AG04450 (cell line): ENCODE measurements at regions not wholly inside any gene's neighbourhood (a gene's known extent, or its start where the extent isn't known, plus 50 kb on each side); places are given as distances from the start of the nearest gene placed in this dataset.

Experiments used
- CTCF ChIA-PET: fragments of 300-600, 350-600 bp; formaldehyde crosslinking; extraction: SDS; loops from one replicate; lab custom pipeline; 2022; ENCODE audit warnings: antibody characterized with exemption, inconsistent platforms; lab: Charles Lee
- POLR2A ChIA-PET: fragments of 350-600 bp; formaldehyde crosslinking; extraction: SDS; loops from one replicate; lab custom pipeline; 2021; ENCODE audit warnings: antibody characterized with exemption, inconsistent platforms; lab: Yijun Ruan, JAX
- DNase-seq: peaks from one replicate; pipeline ENCODE4 v3.0.0-alpha.2; 2011; ENCODE audit warnings: low read depth, low spot score
- H3K27ac ChIP-seq: one replicate; pipeline ENCODE4 v1.5.1; 2012; ENCODE audit warnings: low read depth, low read length, control low read depth
- H3K27me3 ChIP-seq: one replicate; pipeline ENCODE4 v1.6.0; 2012; ENCODE audit warnings: low read length; ENCODE audit not compliant: control insufficient read depth, insufficient read depth
- H3K4me3 ChIP-seq: 2 replicates; pipeline ENCODE4 v1.5.1; 2011; ENCODE audit warnings: mild to moderate bottlenecking, low read depth, low read length, control low read depth
- H3K9me3 ChIP-seq: 2 replicates; pipeline ENCODE4 v1.5.1; 2012; ENCODE audit warnings: low read length; ENCODE audit not compliant: control insufficient read depth, insufficient read depth
- TF ChIP-seq, protein P1 (sequence below): IDR thresholded peaks from 2 replicates; pipeline ENCODE4 v1.5.1; 2011; ENCODE audit warnings: low read depth, low read length, control low read depth, inconsistent platforms

DNA sequence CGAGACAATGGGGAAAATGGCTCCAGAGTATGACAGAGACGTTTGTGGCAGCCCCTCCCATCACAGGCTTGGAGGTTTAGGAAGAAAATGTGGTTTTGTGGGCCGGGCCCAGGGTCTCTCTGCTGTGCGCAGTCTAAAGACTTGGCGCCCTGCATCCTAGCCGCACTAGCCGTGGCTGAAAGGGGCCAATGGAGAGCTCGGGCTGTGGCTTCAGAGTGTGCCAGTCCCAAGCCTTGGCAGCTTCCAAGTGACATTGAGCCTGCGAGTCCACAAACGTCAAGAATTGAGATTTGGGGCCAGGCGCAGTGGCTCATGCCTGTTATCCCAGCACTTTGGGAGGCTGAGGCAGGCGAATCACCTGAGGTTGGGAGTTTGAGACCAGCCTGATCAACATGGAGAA lies 513.1 kb downstream of the PCDH17 start:
- POLR2A ChIA-PET: no interaction called here
- Histone ChIP-seq H3K27me3 (no peaks in the 10 kb centered on the region), H3K4me3 (no peak overlapping the region), H3K27ac (no peak overlapping the region), H3K9me3 (peaks cover 19% of the 10 kb centered on the region)
- no peak for DNase-seq
- CTCF ChIA-PET: no interaction called here
- TF ChIP-seq, protein P1, sequence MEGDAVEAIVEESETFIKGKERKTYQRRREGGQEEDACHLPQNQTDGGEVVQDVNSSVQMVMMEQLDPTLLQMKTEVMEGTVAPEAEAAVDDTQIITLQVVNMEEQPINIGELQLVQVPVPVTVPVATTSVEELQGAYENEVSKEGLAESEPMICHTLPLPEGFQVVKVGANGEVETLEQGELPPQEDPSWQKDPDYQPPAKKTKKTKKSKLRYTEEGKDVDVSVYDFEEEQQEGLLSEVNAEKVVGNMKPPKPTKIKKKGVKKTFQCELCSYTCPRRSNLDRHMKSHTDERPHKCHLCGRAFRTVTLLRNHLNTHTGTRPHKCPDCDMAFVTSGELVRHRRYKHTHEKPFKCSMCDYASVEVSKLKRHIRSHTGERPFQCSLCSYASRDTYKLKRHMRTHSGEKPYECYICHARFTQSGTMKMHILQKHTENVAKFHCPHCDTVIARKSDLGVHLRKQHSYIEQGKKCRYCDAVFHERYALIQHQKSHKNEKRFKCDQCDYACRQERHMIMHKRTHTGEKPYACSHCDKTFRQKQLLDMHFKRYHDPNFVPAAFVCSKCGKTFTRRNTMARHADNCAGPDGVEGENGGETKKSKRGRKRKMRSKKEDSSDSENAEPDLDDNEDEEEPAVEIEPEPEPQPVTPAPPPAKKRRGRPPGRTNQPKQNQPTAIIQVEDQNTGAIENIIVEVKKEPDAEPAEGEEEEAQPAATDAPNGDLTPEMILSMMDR: no peak

GRCh38 chr13:58151452-58151851 lies 519.9 kb downstream of the PCDH17 start:
- no peak for DNase-seq
- CTCF ChIA-PET: no interaction called here
- Histone ChIP-seq H3K27ac (no peak overlapping the region), H3K9me3 (peaks cover 2% of the 10 kb centered on the region; the same call in 1 of the 2 replicates), H3K4me3 (no peak overlapping the region), H3K27me3 (no peaks in the 10 kb centered on the region)
- TF ChIP-seq, protein P1: no peak
- POLR2A ChIA-PET: no interaction called here

GRCh38 chr13:58160980-58161379 lies 529.4 kb downstream of the PCDH17 start:
- no peak overlapping the region for H3K4me3 ChIP-seq
- H3K27me3 ChIP-seq: no peaks in the 10 kb centered on the region
- TF ChIP-seq, protein P1: no peak
- no peak overlapping the region for H3K27ac ChIP-seq
- peaks cover 4% of the 10 kb centered on the region; the same call in 1 of the 2 replicates for H3K9me3 ChIP-seq
- no peak for DNase-seq
- POLR2A ChIA-PET: no interaction called here
- CTCF ChIA-PET: no interaction called here

GRCh38 chr13:58165617-58166016 lies 534.1 kb downstream of the PCDH17 start:
- Histone ChIP-seq H3K27me3 (no peaks in the 10 kb centered on the region), H3K9me3 (no peaks in the 10 kb centered on the region), H3K27ac (no peak overlapping the region), H3K4me3 (no peak overlapping the region)
- TF ChIP-seq, protein P1: no peak
- POLR2A ChIA-PET: no interaction called here
- DNase-seq: no peak
- CTCF ChIA-PET: no interaction called here

DNA sequence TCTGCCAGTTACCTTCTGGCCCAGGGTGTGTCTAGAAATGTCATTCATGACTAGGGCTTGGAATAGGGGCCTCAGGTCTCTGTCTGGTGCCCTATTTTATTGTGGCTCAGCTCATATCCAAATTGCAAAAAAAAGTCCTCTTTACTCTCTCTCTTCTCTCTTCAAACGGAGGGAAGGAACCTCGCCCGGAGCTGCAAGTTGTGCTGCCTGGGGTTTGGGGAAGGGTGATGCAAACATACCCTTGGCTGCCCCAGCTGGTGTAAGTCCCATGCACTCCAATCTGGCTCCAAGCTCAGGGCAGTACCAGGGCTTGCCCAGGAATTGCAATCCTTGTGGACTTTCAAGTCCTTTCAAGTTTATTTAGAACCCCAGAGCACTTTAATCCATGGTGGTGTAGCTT lies 549.6 kb downstream of the PCDH17 start:
- CTCF ChIA-PET: no interaction called here
- no peak for DNase-seq
- TF ChIP-seq, protein P1: no peak
- no peaks in the 10 kb centered on the region for H3K27me3 ChIP-seq
- peaks cover 14% of the 10 kb centered on the region; the same call in 1 of the 2 replicates for H3K9me3 ChIP-seq
- POLR2A ChIA-PET: no interaction called here
- no peak overlapping the region for H3K27ac ChIP-seq
- H3K4me3 ChIP-seq: no peak overlapping the region
